ENCODE measurements at regions not wholly inside any gene's neighbourhood (a gene's known extent, or its start where the extent isn't known, plus 50 kb on each side); places are given as distances from the start of the nearest gene placed in this dataset.

DNA sequence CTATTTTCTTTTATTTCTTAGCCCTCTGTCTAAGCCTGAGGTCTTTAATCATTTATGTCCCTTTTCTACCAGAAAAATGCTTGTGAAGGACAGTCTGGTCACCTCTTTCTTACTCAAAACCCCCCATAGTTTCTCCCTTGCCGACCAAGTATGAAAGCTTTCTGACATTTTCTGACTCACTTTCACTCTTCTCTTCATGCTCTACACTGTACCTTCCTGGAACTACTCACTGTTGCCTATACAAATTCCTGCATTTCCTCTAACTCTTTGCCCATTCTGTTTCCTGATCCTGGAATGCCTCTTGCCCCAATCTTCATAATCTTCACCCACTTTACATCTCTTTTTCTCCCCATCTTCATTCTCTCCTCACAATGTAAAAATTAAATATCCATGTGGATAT lies 380.0 kb downstream of the HHIPL2 start:
- no peak for TF ChIP-seq POLR2A (IDR thresholded peaks at IDR 0.05; ENCODE audit: low read length)
- no peak for TF ChIP-seq GATA1 (IDR thresholded peaks at IDR 0.05; ENCODE audit: low read depth, low read length)
